Central memory CD8-positive, alpha-beta T cell (primary cell): ENCODE measurements at regions not wholly inside any gene's neighbourhood (a gene's known extent, or its start where the extent isn't known, plus 50 kb on each side); places are given as distances from the start of the nearest gene placed in this dataset.
"Not testable (repeated sequence)": the region's sequence is repeated elsewhere in the genome, so short reads cannot be mapped to it uniquely, and the experiment has no call there.

ENCODE experiments used
- ATAC-seq: fragments of 150-1000 bp; cut with Tn5 transposase; replicated peaks from 2 replicates; pipeline ENCODE4 v1.10.0; 2022; ENCODE audit warnings: mild to moderate bottlenecking, moderate FRiP score, moderate number of reproducible peaks; ENCODE audit not compliant: poor library complexity, severe bottlenecking; ENCODE audit errors: extremely low read depth
- DNase-seq, 2 donors: peaks; one replicate each; pipeline ENCODE4 v3.0.0; 2021; ENCODE audit warnings: low spot score in 2 of 2
- H3K27ac Mint-ChIP-seq: one replicate; pipeline ENCODE4 v1.8.0; 2022; ENCODE audit warnings: low read depth, mild to moderate bottlenecking, moderate library complexity, mixed read lengths
- H3K27me3 Mint-ChIP-seq: one replicate; pipeline ENCODE4 v1.8.0; 2022; ENCODE audit warnings: mixed read lengths
- H3K36me3 Mint-ChIP-seq: one replicate; pipeline ENCODE4 v1.8.0; 2022; ENCODE audit warnings: mild to moderate bottlenecking, moderate library complexity, mixed read lengths; ENCODE audit not compliant: insufficient read depth
- H3K4me1 Mint-ChIP-seq: one replicate; pipeline ENCODE4 v1.8.0; 2022; ENCODE audit warnings: mixed read lengths
- H3K4me3 Mint-ChIP-seq: one replicate; pipeline ENCODE4 v1.8.0; 2022; ENCODE audit warnings: mild to moderate bottlenecking, moderate library complexity, mixed read lengths
- H3K9me3 Mint-ChIP-seq: one replicate; pipeline ENCODE4 v1.8.0; 2022; ENCODE audit warnings: mixed read lengths

GRCh38 chr3:181590939-181591338 is 120.8 kb upstream of the SOX2 start:
- not testable (repeated sequence) for ATAC-seq, H3K36me3 Mint-ChIP-seq, H3K27ac Mint-ChIP-seq, H3K27me3 Mint-ChIP-seq, H3K4me1 Mint-ChIP-seq, DNase-seq, H3K4me3 Mint-ChIP-seq
- H3K9me3 Mint-ChIP-seq: peaks cover 31% of the 10 kb centered on the region

- Mint-ChIP-seq H3K36me3 (no peaks in the 10 kb centered on the region), H3K4me1 (no peaks in the 10 kb centered on the region), H3K27me3 (no peaks in the 10 kb centered on the region), H3K4me3 (no peak overlapping the region), H3K9me3 (peaks cover 4% of the 10 kb centered on the region), H3K27ac (no peak overlapping the region)
- DNase-seq (no peak), ATAC-seq (no peak)
Observed at GRCh38 chr3:181582619-181583018, 129.1 kb upstream of the SOX2 start.

GRCh38 chr3:181581656-181582055 is 130.1 kb upstream of the SOX2 start:
- Mint-ChIP-seq H3K27me3 (no peaks in the 10 kb centered on the region), H3K4me1 (no peaks in the 10 kb centered on the region), H3K27ac (no peak overlapping the region), H3K36me3 (no peaks in the 10 kb centered on the region), H3K9me3 (peaks cover 4% of the 10 kb centered on the region), H3K4me3 (no peak overlapping the region)
- no peak for ATAC-seq
- DNase-seq: no peak

GRCh38 chr3:181578743-181579142 is 133.0 kb upstream of the SOX2 start:
- H3K27me3 Mint-ChIP-seq: no peaks in the 10 kb centered on the region
- ATAC-seq: no peak
- H3K4me3 Mint-ChIP-seq: no peak overlapping the region
- no peaks in the 10 kb centered on the region for H3K36me3 Mint-ChIP-seq
- H3K9me3 Mint-ChIP-seq: peaks cover 5% of the 10 kb centered on the region
- no peaks in the 10 kb centered on the region for H3K4me1 Mint-ChIP-seq
- H3K27ac Mint-ChIP-seq: no peak overlapping the region
- no peak for DNase-seq

- DNase-seq (no peak), ATAC-seq (no peak)
- Mint-ChIP-seq H3K36me3 (no peaks in the 10 kb centered on the region), H3K9me3 (peaks cover 5% of the 10 kb centered on the region), H3K27ac (no peak overlapping the region), H3K27me3 (no peaks in the 10 kb centered on the region), H3K4me1 (no peaks in the 10 kb centered on the region), H3K4me3 (no peak overlapping the region)
Observed at GRCh38 chr3:181572432-181572831, 139.3 kb upstream of the SOX2 start.

GRCh38 chr3:181570472-181570871 is 141.3 kb upstream of the SOX2 start:
- ATAC-seq (no peak), DNase-seq (no peak)
- Mint-ChIP-seq H3K36me3 (no peaks in the 10 kb centered on the region), H3K9me3 (peaks cover 5% of the 10 kb centered on the region), H3K27me3 (no peaks in the 10 kb centered on the region), H3K4me3 (no peak overlapping the region), H3K27ac (no peak overlapping the region), H3K4me1 (no peaks in the 10 kb centered on the region)

GRCh38 chr3:181569356-181569940 is 142.3 kb upstream of the SOX2 start:
- ATAC-seq: no peak
- no peaks in the 10 kb centered on the region for H3K27me3 Mint-ChIP-seq
- H3K36me3 Mint-ChIP-seq: no peaks in the 10 kb centered on the region
- DNase-seq: no peak
- no peaks in the 10 kb centered on the region for H3K4me1 Mint-ChIP-seq
- no peak overlapping the region for H3K27ac Mint-ChIP-seq
- H3K4me3 Mint-ChIP-seq: no peak overlapping the region
- peaks cover 5% of the 10 kb centered on the region for H3K9me3 Mint-ChIP-seq

GRCh38 chr3:181568693-181569092 is 143.0 kb upstream of the SOX2 start:
- no peaks in the 10 kb centered on the region for H3K36me3 Mint-ChIP-seq
- DNase-seq: no peak
- no peaks in the 10 kb centered on the region for H3K27me3 Mint-ChIP-seq
- no peaks in the 10 kb centered on the region for H3K9me3 Mint-ChIP-seq
- no peak overlapping the region for H3K27ac Mint-ChIP-seq
- no peaks in the 10 kb centered on the region for H3K4me1 Mint-ChIP-seq
- H3K4me3 Mint-ChIP-seq: no peak overlapping the region
- ATAC-seq: no peak

- H3K4me3 Mint-ChIP-seq: no peak overlapping the region
- no peak overlapping the region for H3K27ac Mint-ChIP-seq
- H3K27me3 Mint-ChIP-seq: no peaks in the 10 kb centered on the region
- ATAC-seq (no peak), DNase-seq (no peak)
- no peaks in the 10 kb centered on the region for H3K9me3 Mint-ChIP-seq
- H3K36me3 Mint-ChIP-seq: no peaks in the 10 kb centered on the region
- H3K4me1 Mint-ChIP-seq: no peaks in the 10 kb centered on the region
Observed at GRCh38 chr3:181568248-181568647, 143.5 kb upstream of the SOX2 start.

GRCh38 chr3:181567311-181568075 is 144.2 kb upstream of the SOX2 start:
- H3K27me3 Mint-ChIP-seq: no peaks in the 10 kb centered on the region
- ATAC-seq (no peak), DNase-seq (no peak)
- no peaks in the 10 kb centered on the region for H3K9me3 Mint-ChIP-seq
- no peak overlapping the region for H3K4me3 Mint-ChIP-seq
- H3K4me1 Mint-ChIP-seq: no peaks in the 10 kb centered on the region
- H3K36me3 Mint-ChIP-seq: no peaks in the 10 kb centered on the region
- no peak overlapping the region for H3K27ac Mint-ChIP-seq

GRCh38 chr3:181565416-181565815 is 146.3 kb upstream of the SOX2 start:
- Mint-ChIP-seq H3K27me3 (no peaks in the 10 kb centered on the region), H3K4me1 (no peaks in the 10 kb centered on the region), H3K27ac (no peak overlapping the region), H3K36me3 (no peaks in the 10 kb centered on the region), H3K9me3 (peaks cover 3% of the 10 kb centered on the region), H3K4me3 (no peak overlapping the region)
- no peak for DNase-seq
- ATAC-seq: no peak

- no peaks in the 10 kb centered on the region for H3K27me3 Mint-ChIP-seq
- peaks cover 9% of the 10 kb centered on the region for H3K9me3 Mint-ChIP-seq
- no peaks in the 10 kb centered on the region for H3K4me1 Mint-ChIP-seq
- no peak overlapping the region for H3K27ac Mint-ChIP-seq
- ATAC-seq (no peak), DNase-seq (no peak)
- no peaks in the 10 kb centered on the region for H3K36me3 Mint-ChIP-seq
- H3K4me3 Mint-ChIP-seq: no peak overlapping the region
Observed at GRCh38 chr3:181564222-181564621, 147.5 kb upstream of the SOX2 start.
